Keratinocyte (primary cell): ENCODE measurements at regions not wholly inside any gene's neighbourhood (a gene's known extent, or its start where the extent isn't known, plus 50 kb on each side); places are given as distances from the start of the nearest gene placed in this dataset.

ENCODE experiments used
- CTCF ChIP-seq, 3 experiments: IDR thresholded peaks in 1 of 3; conservative IDR thresholded peaks in 1 of 3; optimal IDR thresholded peaks in 1 of 3; 2 replicates in 2 of 3; 3 replicates in 1 of 3; pipeline versions ENCODE3 to v1.5.1; 2011; ENCODE audit warnings: low read length in 3 of 3, mild to moderate bottlenecking in 3 of 3, moderate library complexity in 2 of 3, control low read depth in 1 of 3, inconsistent platforms in 1 of 3; ENCODE audit not compliant: insufficient read depth in 2 of 3; ENCODE audit errors: extremely low read depth in 1 of 3
- EZH2 ChIP-seq: IDR thresholded peaks from one replicate; pipeline ENCODE4 v1.6.1; 2012; ENCODE audit warnings: inconsistent platforms, mild to moderate bottlenecking, low read length, moderate library complexity

GRCh38 chr2:216571909-216572513 is 61.2 kb upstream of the IGFBP2 start:
- TF ChIP-seq CTCF (optimal IDR thresholded peaks at IDR 0.05 in 1 of 3, IDR thresholded peaks at IDR 0.05 in 1 of 3, conservative IDR thresholded peaks at IDR 0.05 in 1 of 3; ENCODE audit: extremely low read depth in 1 of 3, insufficient read depth in 2 of 3, low read length in 3 of 3): no peak
- TF ChIP-seq EZH2: no peak
